A673 (cell line): ENCODE measurements at regions not wholly inside any gene's neighbourhood (a gene's known extent, or its start where the extent isn't known, plus 50 kb on each side); places are given as distances from the start of the nearest gene placed in this dataset.

Source experiments
- BruUV-seq: library from RNA; stranded (reverse); fragments of 400-500 nt; replicated peaks from 2 replicates; lab custom pipeline; 2021; lab: Mats Ljungman, UMichigan
- CTCF ChIA-PET: fragments of 300-600 bp; sonication (Branson Sonifier 250); formaldehyde crosslinking; loops from one replicate; lab custom pipeline; 2022; ENCODE audit warnings: antibody characterized with exemption; lab: Charles Lee
- POLR2A ChIA-PET: fragments of 300-600 bp; sonication (Branson Sonifier 250); formaldehyde crosslinking; loops from one replicate; lab custom pipeline; 2022; ENCODE audit warnings: antibody characterized with exemption; ENCODE audit not compliant: low non-redundant PET; lab: Charles Lee
- DNase-seq: peaks from one replicate; pipeline ENCODE4 v3.0.0-alpha.2; 2015; ENCODE audit warnings: low spot score
- H3K27ac ChIP-seq: fragments of 200-600 bp; sonication (generic); 2 replicates; pipeline ENCODE4 v1.5.1; 2016; ENCODE audit warnings: mixed run types, low read depth, mild to moderate bottlenecking, mixed read lengths, antibody characterized with exemption, low read length; ENCODE audit not compliant: poor library complexity, severe bottlenecking
- H3K27me3 ChIP-seq: fragments of 200-600 bp; sonication (generic); replicated peaks from 2 replicates; pipeline ENCODE4 v1.6.1; 2017; ENCODE audit warnings: mixed run types, low read depth, mild to moderate bottlenecking, mixed read lengths, antibody characterized with exemption, low read length; ENCODE audit not compliant: insufficient read depth, poor library complexity
- H3K36me3 ChIP-seq: fragments of 200-600 bp; sonication (generic); 2 replicates; pipeline ENCODE4 v1.6.1; 2016; ENCODE audit warnings: mixed run types, mild to moderate bottlenecking, mixed read lengths, antibody characterized with exemption, low read length; ENCODE audit not compliant: insufficient read depth, poor library complexity, severe bottlenecking
- H3K4me1 ChIP-seq: fragments of 200-600 bp; sonication (generic); 2 replicates; pipeline ENCODE4 v1.6.1; 2017; ENCODE audit warnings: mixed run types, mild to moderate bottlenecking, mixed read lengths, antibody characterized with exemption, low read length; ENCODE audit not compliant: insufficient read depth, poor library complexity, severe bottlenecking
- H3K4me3 ChIP-seq: fragments of 200-600 bp; sonication (generic); 2 replicates; pipeline ENCODE4 v1.5.1; 2016; ENCODE audit warnings: low read depth, mixed run types, mild to moderate bottlenecking, mixed read lengths, low read length; ENCODE audit not compliant: poor library complexity, severe bottlenecking
- H3K9me3 ChIP-seq: fragments of 200-600 bp; sonication (generic); 2 replicates; pipeline ENCODE4 v1.6.1; 2016; ENCODE audit warnings: mixed run types, low read depth, mild to moderate bottlenecking, mixed read lengths, antibody characterized with exemption, low read length; ENCODE audit not compliant: poor library complexity, severe bottlenecking
- CTCF ChIP-seq: fragments of 300-800, 200-600 bp; sonication (generic); conservative IDR thresholded peaks from 2 replicates; pipeline ENCODE4 v1.5.1; 2017; ENCODE audit warnings: low read depth, mild to moderate bottlenecking, antibody characterized with exemption, low read length, moderate library complexity, mixed read lengths
- EZH2 ChIP-seq: fragments of 200-600 bp; sonication (generic); IDR thresholded peaks from 2 replicates; pipeline ENCODE4 v1.6.1; 2017; ENCODE audit warnings: borderline replicate concordance, low read depth, mild to moderate bottlenecking, mixed read lengths, antibody characterized with exemption, low read length; ENCODE audit not compliant: poor library complexity, severe bottlenecking
- intact Hi-C: fragments of 100-400 bp; cut with micrococcal nuclease; formaldehyde crosslinking; loops from one replicate; pipeline ENCODE4 v1.10.0; 2022; ENCODE audit not compliant: unreplicated experiment

- POLR2A ChIA-PET, result no interaction called here
- Histone ChIP-seq H3K4me1 (no peaks in the 10 kb centered on the region), H3K27ac (peak overlapping the region; percentile 35), H3K4me3 (no peak overlapping the region), H3K9me3 (no peaks in the 10 kb centered on the region), H3K36me3 (no peaks in the 10 kb centered on the region), H3K27me3 (no peaks in the 10 kb centered on the region)
- peak; percentile 66 for DNase-seq
- CTCF ChIA-PET, result interaction anchor here (0.7 kb wide), 1 partner anchor 1624 kb away, joined by 3 read pairs; no protein-coding TSS in a partner anchor
- BruUV-seq, result no TSS peak
- TF ChIP-seq CTCF (no peak), EZH2 (no peak)
- intact Hi-C loops, result loop anchor here (5.0 to 10.0 kb wide), 2 partner anchors 314 to 557 kb away; no protein-coding TSS in a partner anchor
These were observed 75.0 kb upstream of the PDGFD start for GRCh38 chr11:104238916-104239315.

- TF ChIP-seq CTCF (no peak), EZH2 (no peak)
- Histone ChIP-seq H3K27me3 (no peaks in the 10 kb centered on the region), H3K9me3 (no peaks in the 10 kb centered on the region), H3K36me3 (no peaks in the 10 kb centered on the region), H3K27ac (no peak overlapping the region), H3K4me3 (no peak overlapping the region), H3K4me1 (no peaks in the 10 kb centered on the region)
- ChIA-PET CTCF (no interaction called here), POLR2A (no interaction called here)
- BruUV-seq, result no TSS peak
- intact Hi-C loops, result no loop called here
- DNase-seq, result no peak
These were observed 61.1 kb upstream of the PDGFD start for GRCh38 chr11:104225047-104225446.

DNA sequence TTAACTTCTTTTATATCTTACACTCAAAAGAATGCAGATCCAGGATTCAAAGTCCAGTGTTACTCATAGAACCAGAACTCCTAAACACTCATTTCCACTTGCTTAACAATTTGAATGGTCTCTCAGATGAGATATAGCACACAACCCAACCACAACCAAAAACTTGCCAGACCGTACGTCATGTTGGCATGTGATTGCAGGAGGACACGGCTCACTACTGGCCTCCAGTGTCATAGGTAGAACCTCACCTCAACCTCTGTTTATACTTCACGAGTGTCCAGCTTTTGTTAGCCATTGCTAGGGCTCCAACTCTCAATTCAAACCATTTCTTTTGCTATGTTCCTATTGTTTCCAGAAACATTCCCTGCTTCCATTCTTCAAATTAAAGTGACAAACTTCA lies 58.5 kb upstream of the PDGFD start:
- H3K36me3 ChIP-seq, result no peaks in the 10 kb centered on the region
- BruUV-seq, result no TSS peak
- no peak overlapping the region for H3K4me3 ChIP-seq
- intact Hi-C loops, result no loop called here
- TF ChIP-seq EZH2 (no peak), CTCF (no peak)
- CTCF ChIA-PET, result no interaction called here
- POLR2A ChIA-PET, result no interaction called here
- H3K4me1 ChIP-seq, result no peaks in the 10 kb centered on the region
- no peaks in the 10 kb centered on the region for H3K27me3 ChIP-seq
- DNase-seq, result no peak
- no peaks in the 10 kb centered on the region for H3K9me3 ChIP-seq
- H3K27ac ChIP-seq, result no peak overlapping the region
